Endothelial cell of umbilical vein (primary cell): ENCODE measurements at regions not wholly inside any gene's neighbourhood (a gene's known extent, or its start where the extent isn't known, plus 50 kb on each side); places are given as distances from the start of the nearest gene placed in this dataset.

ENCODE experiments used
- CTCF ChIP-seq, 2 donors: IDR thresholded peaks; 1 replicate in 1 of 2; 2 replicates in 1 of 2; pipeline ENCODE4 v1.5.1; 2011; ENCODE audit warnings: low read length in 2 of 2, mild to moderate bottlenecking in 2 of 2, moderate library complexity in 2 of 2, control low read depth in 1 of 2, inconsistent platforms in 1 of 2, low read depth in 1 of 2; ENCODE audit not compliant: insufficient read depth in 1 of 2; ENCODE audit errors: extremely low read depth in 1 of 2
- MAX ChIP-seq: IDR thresholded peaks from 2 replicates; pipeline ENCODE4 v1.6.1; 2011; ENCODE audit not compliant: insufficient read depth, insufficient read length
- MYC ChIP-seq: IDR thresholded peaks from one replicate; pipeline ENCODE4 v1.6.1; 2011; ENCODE audit warnings: mild to moderate bottlenecking, low read depth, low read length
- POLR2A ChIP-seq: IDR thresholded peaks from 2 replicates; pipeline ENCODE4 v1.6.1; 2012; ENCODE audit warnings: low read depth, mild to moderate bottlenecking, control low read depth, low read length
- POLR2AphosphoS5 ChIP-seq: IDR thresholded peaks from 2 replicates; pipeline ENCODE4 v1.6.1; 2012; ENCODE audit warnings: low read depth, mild to moderate bottlenecking, control low read depth, low read length, moderate library complexity; ENCODE audit not compliant: insufficient read depth

- TF ChIP-seq CTCF (IDR thresholded peaks at IDR 0.05; ENCODE audit: extremely low read depth in 1 of 2, insufficient read depth in 1 of 2, low read depth in 1 of 2, low read length in 2 of 2) = no peak
- TF ChIP-seq MAX = no peak
- no peak for TF ChIP-seq MYC
- TF ChIP-seq POLR2AphosphoS5 = no peak
- TF ChIP-seq POLR2A = no peak
Observed at GRCh38 chr7:85924062-85924461, 719.6 kb upstream of the GRM3 start.
